NCI-H146 (cell line): ENCODE measurements at regions not wholly inside any gene's neighbourhood (a gene's known extent, or its start where the extent isn't known, plus 50 kb on each side); places are given as distances from the start of the nearest gene placed in this dataset.

Experiments
- DNase-seq: peaks from one replicate; lab custom pipeline; 2025; lab: John Stamatoyannopoulos, UW

DNA sequence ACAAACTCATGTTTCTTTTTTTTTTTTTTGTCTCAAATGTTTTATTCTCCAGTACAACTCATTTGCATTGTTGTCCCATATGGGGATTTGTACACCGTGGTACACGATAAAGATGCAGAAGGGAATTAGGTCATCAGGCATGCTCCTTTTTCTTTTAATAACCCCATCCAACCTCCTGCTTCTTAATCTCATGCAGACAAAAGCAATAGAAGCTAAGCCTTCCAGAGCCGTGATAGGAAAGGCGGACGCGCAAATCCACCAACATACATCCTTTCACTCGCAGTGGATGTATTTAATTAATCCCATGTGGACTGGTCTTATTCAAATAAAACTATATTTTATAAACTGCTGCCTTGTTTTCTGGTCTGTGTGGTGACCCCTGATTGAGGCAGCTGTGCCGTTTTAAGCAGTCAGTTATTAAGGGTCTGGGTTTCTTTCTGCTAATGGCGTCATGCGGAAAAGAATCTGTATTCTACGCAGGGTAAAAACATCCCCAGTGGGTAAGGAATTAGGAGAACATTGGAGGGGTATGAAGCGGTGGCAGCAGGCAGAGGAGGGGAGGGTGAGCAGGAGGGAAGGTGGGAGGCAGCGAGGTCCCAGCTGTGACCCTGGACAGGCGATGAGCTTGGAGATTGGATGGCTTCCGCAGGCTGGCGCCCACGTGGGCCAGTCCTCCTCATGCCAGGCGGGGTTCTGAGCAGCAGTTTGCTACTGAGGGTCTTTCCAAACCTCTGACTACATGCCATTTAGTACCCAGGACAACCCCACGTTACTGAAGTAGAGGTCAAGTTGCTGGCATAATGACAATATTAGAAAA, 172.8 kb downstream of the LINC00237 start:
- DNase-seq: no peak

DNA sequence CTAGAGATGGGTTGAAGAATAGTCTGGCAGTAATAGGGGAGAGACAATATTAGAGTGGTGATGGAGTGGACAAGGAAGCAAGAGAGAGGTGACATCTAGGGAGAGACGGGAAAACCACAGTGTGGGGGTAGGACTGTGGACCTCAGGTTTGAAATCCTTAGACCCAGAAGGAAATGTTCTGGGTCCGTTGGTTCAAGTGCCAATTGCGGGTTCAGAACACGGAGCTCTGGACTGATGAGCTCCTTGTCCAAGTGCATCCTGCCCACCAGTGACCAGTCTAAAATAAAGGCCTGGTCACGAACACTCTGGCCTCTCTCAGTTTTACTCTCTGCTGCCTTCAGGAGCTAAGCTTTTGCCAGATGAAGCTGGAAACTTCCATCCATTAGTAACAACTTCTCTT, 174.0 kb downstream of the LINC00237 start:
- DNase-seq: no peak

DNA sequence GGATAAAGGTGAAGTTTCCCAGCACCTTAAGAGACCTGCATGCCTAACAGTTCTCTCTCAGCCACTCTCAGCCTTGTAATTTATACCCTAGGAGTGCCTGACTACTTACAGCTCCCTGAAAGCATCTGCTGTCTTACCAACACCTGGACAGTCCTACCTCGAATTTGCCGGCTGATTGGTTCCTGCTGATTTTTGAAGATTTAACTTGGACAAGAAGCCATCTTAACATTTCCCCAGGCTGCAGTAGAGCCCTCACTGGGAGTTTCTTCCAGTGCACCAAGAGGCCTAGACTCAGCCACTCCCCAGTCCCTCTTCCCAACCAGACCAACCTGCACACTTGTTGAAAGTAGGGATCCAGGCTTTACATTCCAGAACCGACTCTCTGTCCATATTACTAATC, 174.5 kb downstream of the LINC00237 start:
- DNase-seq: no peak

DNA sequence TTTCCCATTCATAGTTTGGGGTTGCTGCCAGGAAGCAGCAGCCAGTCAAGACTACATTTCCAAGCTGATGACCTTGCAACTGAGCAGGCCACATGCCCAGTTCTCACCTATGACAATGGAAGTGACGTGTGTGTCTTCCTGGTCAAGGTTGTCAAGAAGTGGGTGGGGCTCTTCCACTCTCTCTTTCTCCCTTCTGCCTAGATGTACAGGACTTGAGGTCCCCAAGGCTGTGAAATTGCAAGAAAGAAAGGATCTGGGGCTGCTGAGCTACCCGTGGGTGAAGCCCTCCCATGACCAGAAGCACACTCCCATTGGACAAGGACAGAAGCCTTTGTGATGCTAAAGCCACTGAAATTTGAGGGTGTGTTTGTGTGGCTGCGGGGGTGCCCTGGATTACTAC, 175.1 kb downstream of the LINC00237 start:
- DNase-seq: no peak

DNA sequence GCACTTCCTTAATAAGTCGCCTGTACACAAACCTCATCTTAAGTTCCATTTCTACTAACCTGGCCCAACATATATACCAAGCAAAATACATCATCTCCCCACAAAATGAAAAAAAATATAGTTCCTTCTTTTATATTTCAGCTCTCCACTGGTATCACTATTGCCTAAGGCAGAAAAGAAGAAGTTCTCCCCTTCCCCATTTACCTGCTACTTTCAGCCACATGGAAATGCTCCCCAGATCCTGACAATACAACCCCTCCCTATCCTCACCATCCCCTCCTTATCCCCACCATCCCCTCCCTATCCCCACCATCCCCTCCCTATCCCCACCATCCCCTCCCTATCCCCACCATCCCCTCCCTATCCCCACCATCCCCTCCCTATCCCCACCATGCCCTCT, 175.7 kb downstream of the LINC00237 start:
- no peak for DNase-seq

DNA sequence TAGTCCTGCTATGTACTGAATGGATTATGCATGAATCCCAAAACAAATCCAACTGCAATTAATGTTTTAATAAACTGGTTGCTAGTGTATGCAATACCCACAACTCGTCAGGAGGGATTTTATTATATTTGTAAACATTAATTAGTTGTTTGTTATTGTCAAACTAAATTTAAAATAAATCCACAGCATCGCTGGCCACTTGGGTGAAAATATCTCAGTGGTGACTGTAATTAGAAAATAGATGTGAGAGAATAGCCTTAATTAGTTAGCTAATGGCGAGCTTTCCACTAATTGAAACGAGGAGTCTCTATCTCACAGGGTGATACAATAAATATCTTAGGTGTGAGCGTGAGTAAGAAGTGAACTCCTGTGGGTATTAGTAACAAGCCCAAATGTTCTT, 176.8 kb downstream of the LINC00237 start:
- DNase-seq: no peak

- peak; percentile 54 for DNase-seq
Observed at GRCh38 chr20:20926222-20926905, 179.8 kb downstream of the LINC00237 start.

- no peak for DNase-seq
Observed at GRCh38 chr20:20920433-20920832, 185.7 kb downstream of the LINC00237 start.

DNA sequence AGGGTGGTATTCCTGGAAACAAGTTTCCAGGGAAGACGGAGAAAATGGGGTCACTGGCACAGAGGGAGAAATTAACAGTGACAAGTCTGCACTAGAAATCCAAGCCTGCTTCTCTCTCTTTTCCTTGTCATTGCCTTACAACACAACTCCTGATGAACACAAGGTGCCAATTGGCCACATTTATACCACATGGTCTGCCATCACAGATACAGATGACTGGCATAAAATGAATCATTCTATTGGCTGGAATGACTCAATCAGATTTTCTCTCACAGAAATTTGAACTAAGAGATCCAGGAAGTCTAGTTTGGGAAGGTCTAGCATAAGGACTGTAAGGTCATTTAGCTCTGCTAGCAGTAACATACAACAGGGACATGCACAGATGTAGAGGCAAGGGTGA, 190.3 kb downstream of the LINC00237 start:
- no peak for DNase-seq

GRCh38 chr20:20904501-20904831, 192.0 kb upstream of the RALGAPA2 start:
- no peak for DNase-seq

GRCh38 chr20:20903773-20904500, 191.5 kb upstream of the RALGAPA2 start:
- no peak for DNase-seq

DNA sequence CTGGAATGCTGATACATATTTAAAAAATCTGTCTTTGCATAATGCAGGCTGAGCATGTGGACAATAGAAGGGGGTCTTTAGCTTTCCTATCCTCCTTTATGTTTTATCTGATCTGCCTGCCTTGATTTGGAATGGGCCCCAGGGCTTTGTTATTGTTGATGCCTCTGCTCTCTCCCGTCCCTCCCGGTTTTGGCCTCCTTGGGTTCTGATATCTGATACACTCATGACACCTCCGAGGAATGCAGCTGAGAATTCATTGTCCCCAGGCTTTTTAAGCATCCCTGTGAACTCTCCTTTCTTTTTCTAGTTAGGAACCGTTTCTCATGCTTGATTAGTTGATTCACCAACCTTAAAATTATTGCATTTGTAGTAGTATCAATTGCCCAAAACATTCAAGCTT, 185.5 kb upstream of the RALGAPA2 start:
- no peak for DNase-seq

DNA sequence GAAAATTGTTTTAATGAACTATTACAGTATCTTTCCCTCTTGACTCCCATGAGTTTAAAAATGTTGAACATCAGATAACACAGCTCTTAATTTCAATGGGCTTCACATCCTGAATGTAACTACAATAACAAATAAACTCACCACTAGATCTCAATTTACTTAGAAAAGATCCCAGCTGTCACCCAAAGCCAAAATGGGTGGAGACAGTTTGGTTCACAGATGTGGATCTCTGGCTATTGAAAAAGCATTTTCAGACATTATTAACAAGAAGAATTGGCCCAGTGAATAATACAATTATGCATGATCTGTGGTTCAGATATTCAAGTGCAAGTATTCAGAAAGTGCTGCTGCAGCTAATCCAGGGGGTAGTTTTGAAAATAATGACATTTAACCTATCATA, 184.7 kb upstream of the RALGAPA2 start:
- DNase-seq: no peak

DNA sequence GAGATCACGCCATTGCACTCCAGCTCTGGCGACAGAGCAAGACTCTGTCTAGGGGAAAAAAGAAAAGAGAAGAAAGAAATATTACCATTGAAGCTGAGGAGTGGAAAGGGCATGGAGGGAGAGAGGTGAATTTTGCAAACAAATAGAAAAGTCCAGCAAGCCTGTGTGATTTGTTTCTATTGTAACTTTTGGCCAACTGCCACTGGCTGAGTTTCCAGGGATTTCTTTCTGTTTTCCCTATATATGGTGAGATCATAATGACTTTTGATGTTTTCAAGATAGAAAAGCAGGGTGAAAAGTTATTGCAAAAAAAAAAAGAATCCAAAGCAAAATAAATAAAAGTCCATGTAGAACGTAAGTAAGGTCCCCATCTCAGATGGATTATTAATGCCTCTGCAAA, 184.2 kb upstream of the RALGAPA2 start:
- DNase-seq: no peak

GRCh38 chr20:20895537-20895936, 183.1 kb upstream of the RALGAPA2 start:
- DNase-seq: no peak

DNA sequence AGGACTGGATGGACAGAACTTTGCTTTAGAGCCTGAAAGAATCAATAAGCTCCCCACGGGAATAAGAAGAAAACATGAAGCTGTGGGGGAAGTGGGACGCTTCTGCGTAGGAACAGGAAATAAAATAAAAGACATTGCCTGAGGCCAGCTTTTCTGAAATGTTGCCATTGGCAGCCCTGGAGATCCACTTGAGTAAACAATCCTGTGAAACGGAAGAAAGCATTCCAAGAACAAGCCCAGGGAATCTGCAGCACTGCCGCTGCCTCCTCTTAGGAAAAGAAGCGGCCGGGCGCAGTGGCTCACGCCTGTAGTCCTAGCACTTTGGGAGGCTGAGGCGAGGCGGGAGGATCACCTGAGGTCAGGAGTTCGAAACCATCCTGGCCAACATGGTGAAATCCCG, 182.3 kb upstream of the RALGAPA2 start:
- DNase-seq: peak; percentile 61

DNA sequence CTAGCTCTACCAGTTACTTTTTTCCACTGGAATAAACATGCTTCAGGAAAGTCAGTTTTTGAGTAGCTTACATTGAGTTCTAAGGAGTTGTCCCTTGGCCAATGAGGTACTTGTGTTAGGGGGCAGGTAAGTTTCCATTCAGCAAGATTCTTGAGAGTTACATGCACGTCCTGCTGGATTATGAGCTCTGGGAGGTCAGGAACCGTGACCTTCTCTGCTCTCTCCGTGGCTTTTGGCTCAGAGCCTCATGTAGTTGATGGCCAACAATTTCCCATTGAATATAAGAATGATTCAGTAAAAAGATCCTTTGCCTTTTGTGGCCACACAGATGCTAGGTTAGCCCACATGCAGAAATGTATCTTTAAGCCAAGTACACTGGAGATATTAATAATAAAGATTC, 181.8 kb upstream of the RALGAPA2 start:
- peak; percentile 21 for DNase-seq

- DNase-seq: no peak
Observed at GRCh38 chr20:20892328-20892727, 179.9 kb upstream of the RALGAPA2 start.

DNA sequence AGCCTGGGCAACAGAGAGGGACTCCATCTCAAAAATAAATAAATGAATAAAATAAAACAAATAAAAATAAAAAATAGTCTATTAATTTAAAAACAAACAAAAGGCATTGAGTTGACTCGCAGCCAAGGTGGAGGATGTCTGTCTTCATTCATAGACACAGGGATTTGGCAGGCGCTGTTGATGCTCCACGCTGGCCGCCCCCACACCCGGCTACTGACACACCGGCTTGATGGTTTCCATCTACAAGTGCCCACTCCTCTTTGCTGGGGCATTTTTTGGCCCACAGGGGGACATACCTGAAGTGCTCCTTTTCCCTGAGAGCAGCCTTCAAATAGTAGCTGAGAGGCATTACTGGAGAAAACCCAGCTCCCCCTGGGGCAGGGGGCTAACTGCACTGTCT, 178.3 kb upstream of the RALGAPA2 start:
- no peak for DNase-seq

DNA sequence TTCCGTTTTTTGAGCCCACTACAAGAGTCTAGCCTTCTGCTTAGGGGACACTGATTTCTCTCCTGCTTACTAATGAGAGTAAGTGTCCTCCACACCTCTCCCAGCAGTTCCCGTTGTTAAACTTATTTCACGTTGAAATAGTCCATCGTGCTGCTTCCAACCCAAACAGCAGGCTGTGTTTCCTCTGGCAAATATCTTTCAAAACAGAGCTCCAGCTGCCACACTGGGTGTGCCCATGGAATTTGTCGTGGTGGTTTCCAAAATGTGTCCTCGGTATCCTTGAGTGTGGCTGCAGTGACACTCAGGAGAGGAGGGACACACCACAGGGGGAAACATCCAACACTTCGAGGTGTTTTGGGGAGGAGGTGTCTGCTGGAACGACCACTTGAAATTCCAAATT, 176.5 kb upstream of the RALGAPA2 start:
- no peak for DNase-seq

DNA sequence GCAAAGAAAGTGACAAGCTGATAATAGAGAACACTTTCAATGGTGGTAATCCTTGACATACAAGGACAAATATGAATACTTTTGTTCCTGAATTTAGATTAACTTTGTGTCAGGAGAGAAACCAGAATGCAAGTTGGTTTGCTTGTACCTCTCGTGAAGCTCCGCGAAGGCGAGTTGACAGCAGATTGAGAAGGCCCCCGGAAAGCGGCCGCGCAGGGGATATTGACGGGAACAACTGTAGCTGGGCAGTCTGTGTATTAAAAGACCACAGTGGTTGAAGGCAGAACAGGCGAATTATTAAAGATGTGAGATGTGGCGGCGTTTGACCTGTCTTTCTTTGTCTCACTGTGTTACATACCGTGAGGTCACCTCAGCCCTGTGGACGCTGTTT, 175.8 kb upstream of the RALGAPA2 start:
- DNase-seq: no peak

DNA sequence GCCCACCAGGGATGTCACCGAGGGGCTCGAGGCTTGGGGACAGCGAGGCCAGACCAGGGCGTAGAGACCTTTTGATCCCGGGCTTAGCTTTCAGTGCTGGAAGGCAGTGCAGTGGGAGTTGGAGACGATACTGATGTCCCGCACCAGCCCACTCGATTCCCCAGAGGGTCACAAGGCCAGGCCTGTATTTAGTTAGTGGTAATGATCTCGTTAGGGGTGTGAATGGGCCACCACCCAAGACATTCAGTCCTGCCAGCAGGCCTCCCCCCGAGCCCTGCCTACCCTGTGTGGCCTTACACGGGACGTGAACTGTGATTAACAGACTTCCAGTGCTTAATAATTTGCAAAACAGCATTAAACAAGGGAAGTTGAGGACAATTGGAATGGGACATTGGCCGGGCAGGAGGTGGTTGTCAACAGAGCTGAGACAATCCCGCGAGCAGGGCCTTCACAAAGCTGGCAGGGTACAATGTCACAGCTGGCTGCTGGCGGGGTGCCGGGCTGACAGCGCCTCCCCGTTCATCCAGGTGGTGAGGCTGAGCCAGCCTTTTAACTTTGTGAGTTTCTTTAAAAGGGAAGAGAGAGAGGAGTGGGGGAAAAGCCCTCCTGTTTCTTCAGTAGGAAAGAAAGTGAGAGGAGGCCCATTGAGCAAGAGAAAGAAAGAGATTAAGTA, 175.3 kb upstream of the RALGAPA2 start:
- DNase-seq: peak; percentile 87

DNA sequence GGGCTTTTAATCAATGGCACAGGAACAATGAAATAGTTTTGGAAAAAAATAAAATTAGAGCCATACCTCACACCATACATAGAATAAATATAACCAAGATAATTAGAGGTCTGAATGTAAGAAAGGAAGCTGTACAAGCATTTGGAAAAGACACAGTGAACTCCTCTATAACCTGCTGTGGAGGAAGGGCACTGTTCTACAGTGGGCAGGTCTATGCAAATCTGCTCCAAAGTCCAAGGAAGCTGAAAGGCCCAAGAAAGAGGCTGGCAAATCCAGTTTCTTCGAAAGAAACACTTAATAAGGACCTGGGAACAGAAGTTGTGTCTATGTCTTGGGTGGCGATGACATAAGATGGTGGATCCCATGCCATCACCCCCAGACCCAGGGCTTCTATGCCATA, 169.4 kb upstream of the RALGAPA2 start:
- no peak for DNase-seq
